ENCODE measurements at regions not wholly inside any gene's neighbourhood (a gene's known extent, or its start where the extent isn't known, plus 50 kb on each side); places are given as distances from the start of the nearest gene placed in this dataset.
"Not testable (repeated sequence)": the region's sequence is repeated elsewhere in the genome, so short reads cannot be mapped to it uniquely, and the experiment has no call there.

- H3K27ac ChIP-seq (ENCODE audit: low read depth, low read length, poor library complexity, severe bottlenecking): no peak overlapping the region
- peaks cover 3% of the 10 kb centered on the region; the same call in 1 of the 2 replicates for H3K27me3 ChIP-seq (ENCODE audit: insufficient read depth, low read length)
- H3K36me3 ChIP-seq (ENCODE audit: insufficient read depth, low read length): no peaks in the 10 kb centered on the region
- TF ChIP-seq, protein P1, sequence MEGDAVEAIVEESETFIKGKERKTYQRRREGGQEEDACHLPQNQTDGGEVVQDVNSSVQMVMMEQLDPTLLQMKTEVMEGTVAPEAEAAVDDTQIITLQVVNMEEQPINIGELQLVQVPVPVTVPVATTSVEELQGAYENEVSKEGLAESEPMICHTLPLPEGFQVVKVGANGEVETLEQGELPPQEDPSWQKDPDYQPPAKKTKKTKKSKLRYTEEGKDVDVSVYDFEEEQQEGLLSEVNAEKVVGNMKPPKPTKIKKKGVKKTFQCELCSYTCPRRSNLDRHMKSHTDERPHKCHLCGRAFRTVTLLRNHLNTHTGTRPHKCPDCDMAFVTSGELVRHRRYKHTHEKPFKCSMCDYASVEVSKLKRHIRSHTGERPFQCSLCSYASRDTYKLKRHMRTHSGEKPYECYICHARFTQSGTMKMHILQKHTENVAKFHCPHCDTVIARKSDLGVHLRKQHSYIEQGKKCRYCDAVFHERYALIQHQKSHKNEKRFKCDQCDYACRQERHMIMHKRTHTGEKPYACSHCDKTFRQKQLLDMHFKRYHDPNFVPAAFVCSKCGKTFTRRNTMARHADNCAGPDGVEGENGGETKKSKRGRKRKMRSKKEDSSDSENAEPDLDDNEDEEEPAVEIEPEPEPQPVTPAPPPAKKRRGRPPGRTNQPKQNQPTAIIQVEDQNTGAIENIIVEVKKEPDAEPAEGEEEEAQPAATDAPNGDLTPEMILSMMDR (IDR thresholded peaks at IDR 0.05; ENCODE audit: low read length): no peak
- no peak for TF ChIP-seq EZH2 (IDR thresholded peaks at IDR 0.05; ENCODE audit: borderline replicate concordance, low read length)
- H3K4me3 ChIP-seq (ENCODE audit: low read depth, low read length, poor library complexity, severe bottlenecking): no peak overlapping the region
- no peaks in the 10 kb centered on the region for H3K4me1 ChIP-seq (ENCODE audit: insufficient read depth, low read length, severe bottlenecking)
- no peaks in the 10 kb centered on the region for H3F3A ChIP-seq (ENCODE audit: insufficient read depth, low read length)
- no peaks in the 10 kb centered on the region for H4K20me1 ChIP-seq (ENCODE audit: insufficient read depth, low read length)
- no peaks in the 10 kb centered on the region for H3K9me2 ChIP-seq (ENCODE audit: low read depth, low read length)
- H3K9me3 ChIP-seq (ENCODE audit: low read length): peaks cover 2% of the 10 kb centered on the region; the same call in 1 of the 2 replicates
- no peak overlapping the region for H3K9ac ChIP-seq (ENCODE audit: low read length)
- no peak overlapping the region for H3K4me2 ChIP-seq (ENCODE audit: low read length)
- no peak overlapping the region for H2AFZ ChIP-seq (ENCODE audit: low read length)
- H3K79me2 ChIP-seq (ENCODE audit: insufficient read depth, low read length): no peaks in the 10 kb centered on the region
Measured at GRCh38 chr7:140260352-140261104, 83.7 kb upstream of the KDM7A start.

DNA sequence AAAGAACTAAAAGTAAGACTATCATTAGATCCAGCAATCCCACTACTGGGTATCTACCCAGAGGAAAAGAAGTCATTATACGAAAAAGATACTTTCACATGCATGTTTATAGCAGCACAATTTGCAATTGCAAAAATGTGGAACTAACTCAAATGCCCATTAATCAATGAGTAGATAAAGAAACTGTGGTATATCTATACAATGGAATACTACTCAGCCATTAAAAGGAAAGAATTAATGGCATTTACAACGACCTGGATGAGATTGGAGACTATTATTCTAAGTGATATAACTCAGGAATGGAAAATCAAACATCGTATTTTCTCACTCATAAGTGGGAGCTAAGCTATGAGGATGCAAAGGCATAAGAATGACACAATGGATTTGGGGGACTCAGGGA, 80.5 kb upstream of the KDM7A start:
- not testable (repeated sequence) for H3K79me2 ChIP-seq (ENCODE audit: insufficient read depth, low read length); H3K36me3 ChIP-seq (ENCODE audit: insufficient read depth, low read length); H3K4me2 ChIP-seq (ENCODE audit: low read length); H3F3A ChIP-seq (ENCODE audit: insufficient read depth, low read length); H3K4me1 ChIP-seq (ENCODE audit: insufficient read depth, low read length, severe bottlenecking); H2AFZ ChIP-seq (ENCODE audit: low read length); H3K9me2 ChIP-seq (ENCODE audit: low read depth, low read length); H3K9me3 ChIP-seq (ENCODE audit: low read length); H3K27me3 ChIP-seq (ENCODE audit: insufficient read depth, low read length); H3K4me3 ChIP-seq (ENCODE audit: low read depth, low read length, poor library complexity, severe bottlenecking); H4K20me1 ChIP-seq (ENCODE audit: insufficient read depth, low read length); H3K9ac ChIP-seq (ENCODE audit: low read length); H3K27ac ChIP-seq (ENCODE audit: low read depth, low read length, poor library complexity, severe bottlenecking)

- not testable (repeated sequence) for H3K79me2 ChIP-seq (ENCODE audit: insufficient read depth, low read length); H3K9ac ChIP-seq (ENCODE audit: low read length); H3K9me2 ChIP-seq (ENCODE audit: low read depth, low read length); H3K27ac ChIP-seq (ENCODE audit: low read depth, low read length, poor library complexity, severe bottlenecking); H3K4me1 ChIP-seq (ENCODE audit: insufficient read depth, low read length, severe bottlenecking); H4K20me1 ChIP-seq (ENCODE audit: insufficient read depth, low read length); H2AFZ ChIP-seq (ENCODE audit: low read length); H3K4me2 ChIP-seq (ENCODE audit: low read length); H3K9me3 ChIP-seq (ENCODE audit: low read length); H3K4me3 ChIP-seq (ENCODE audit: low read depth, low read length, poor library complexity, severe bottlenecking); H3F3A ChIP-seq (ENCODE audit: insufficient read depth, low read length); H3K27me3 ChIP-seq (ENCODE audit: insufficient read depth, low read length); H3K36me3 ChIP-seq (ENCODE audit: insufficient read depth, low read length)
Measured at GRCh38 chr7:140254976-140255375, 78.2 kb upstream of the KDM7A start.

DNA sequence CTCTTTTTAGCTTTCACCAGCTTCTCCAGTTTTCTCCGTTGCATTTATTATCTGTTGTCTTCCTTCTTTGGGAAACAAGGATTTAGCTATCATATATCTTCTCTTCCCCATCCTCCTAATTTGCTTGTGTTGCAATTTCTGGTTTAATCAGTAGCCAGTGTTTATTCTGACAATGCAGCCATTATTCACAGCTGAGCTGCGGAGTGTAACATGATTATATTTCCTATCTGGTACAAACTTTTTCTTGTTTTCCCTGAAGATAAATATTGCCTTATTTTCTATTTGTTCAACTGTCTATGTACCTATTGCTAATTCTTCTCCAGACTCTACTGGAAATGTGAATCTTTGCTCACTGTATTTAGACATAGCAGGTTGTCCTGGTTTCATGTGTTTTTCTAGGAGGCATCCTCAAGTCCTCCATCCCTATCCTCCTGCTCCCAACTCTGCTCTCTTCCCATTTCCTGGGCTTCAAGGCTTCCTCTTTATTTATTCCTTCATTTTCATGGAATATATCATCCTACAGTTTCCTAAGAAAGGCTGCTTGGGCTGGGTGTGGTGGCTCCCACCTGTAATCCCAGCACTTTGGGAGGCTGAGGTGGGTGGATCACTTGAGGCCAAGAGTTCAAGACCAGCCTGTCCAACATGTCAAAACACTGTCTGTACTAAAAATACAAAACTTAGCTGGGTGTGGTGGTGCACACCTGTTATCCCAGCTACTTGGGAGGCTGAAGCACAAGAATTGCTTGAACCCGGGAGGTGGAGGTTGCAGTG, 72.4 kb upstream of the KDM7A start:
- no peak overlapping the region for H3K9ac ChIP-seq (ENCODE audit: low read length)
- H3K9me3 ChIP-seq (ENCODE audit: low read length): no peaks in the 10 kb centered on the region
- no peak overlapping the region for H3K4me3 ChIP-seq (ENCODE audit: low read depth, low read length, poor library complexity, severe bottlenecking)
- no peaks in the 10 kb centered on the region; the same call in 1 of the 2 replicates for H3K27me3 ChIP-seq (ENCODE audit: insufficient read depth, low read length)
- TF ChIP-seq, protein P1 (IDR thresholded peaks at IDR 0.05; ENCODE audit: low read length): no peak
- TF ChIP-seq EZH2 (IDR thresholded peaks at IDR 0.05; ENCODE audit: borderline replicate concordance, low read length): no peak
- H3F3A ChIP-seq (ENCODE audit: insufficient read depth, low read length): no peaks in the 10 kb centered on the region
- no peaks in the 10 kb centered on the region for H3K79me2 ChIP-seq (ENCODE audit: insufficient read depth, low read length)
- H3K9me2 ChIP-seq (ENCODE audit: low read depth, low read length): no peaks in the 10 kb centered on the region
- H3K4me1 ChIP-seq (ENCODE audit: insufficient read depth, low read length, severe bottlenecking): no peaks in the 10 kb centered on the region
- no peak overlapping the region for H3K27ac ChIP-seq (ENCODE audit: low read depth, low read length, poor library complexity, severe bottlenecking)
- no peaks in the 10 kb centered on the region for H3K36me3 ChIP-seq (ENCODE audit: insufficient read depth, low read length)
- H4K20me1 ChIP-seq (ENCODE audit: insufficient read depth, low read length): no peaks in the 10 kb centered on the region
- no peak overlapping the region for H2AFZ ChIP-seq (ENCODE audit: low read length)
- no peak overlapping the region for H3K4me2 ChIP-seq (ENCODE audit: low read length)
